Naive thymus-derived CD4-positive, alpha-beta T cell (primary cell): ENCODE measurements at regions not wholly inside any gene's neighbourhood (a gene's known extent, or its start where the extent isn't known, plus 50 kb on each side); places are given as distances from the start of the nearest gene placed in this dataset.

Source experiments
- ATAC-seq: fragments of 150-1000 bp; cut with Tn5 transposase; 2 replicates; pipeline ENCODE4 v1.10.0; 2021; ENCODE audit warnings: mild to moderate bottlenecking, moderate library complexity
- CTCF ChIA-PET: fragments of 350-600 bp; sonication (Branson Sonifier 250); formaldehyde crosslinking; loops from one replicate; lab custom pipeline; 2021; ENCODE audit warnings: antibody characterized with exemption; lab: Charles Lee
- POLR2A ChIA-PET: fragments of 350-600 bp; sonication (Branson Sonifier 250); formaldehyde crosslinking; loops from one replicate; lab custom pipeline; 2021; ENCODE audit warnings: antibody characterized with exemption, inconsistent platforms; lab: Charles Lee
- DNase-seq, 9 donors: peaks; one replicate each; pipeline versions ENCODE4 v3.0.0 to v3.0.0-alpha.2; 2020 to 2022; ENCODE audit warnings: mixed read lengths in 1 of 9
- H3K27ac ChIP-seq: one replicate; pipeline ENCODE4 v1.7.0; 2013; ENCODE audit warnings: mild to moderate bottlenecking, low read depth, low read length, moderate library complexity
- H3K27me3 ChIP-seq, 2 donors: one replicate each; pipeline ENCODE4 v1.7.0; 2013; ENCODE audit warnings: low read length in 2 of 2, mild to moderate bottlenecking in 2 of 2, moderate library complexity in 2 of 2; ENCODE audit not compliant: control insufficient read depth in 2 of 2, insufficient read depth in 2 of 2
- H3K36me3 ChIP-seq, 3 experiments: 1 replicate in 2 of 3; 2 replicates in 1 of 3; pipeline ENCODE4 v1.7.0; 2013; ENCODE audit warnings: low read length in 3 of 3, mild to moderate bottlenecking in 3 of 3, moderate library complexity in 1 of 3; ENCODE audit not compliant: insufficient read depth in 3 of 3, control insufficient read depth in 2 of 3
- H3K4me1 ChIP-seq, 2 donors: one replicate each; pipeline ENCODE4 v1.7.0; 2013; ENCODE audit warnings: low read length in 2 of 2, mild to moderate bottlenecking in 2 of 2, moderate library complexity in 1 of 2; ENCODE audit not compliant: control insufficient read depth in 2 of 2, insufficient read depth in 2 of 2
- H3K4me3 ChIP-seq: 2 replicates; pipeline ENCODE4 v1.7.0; 2013; ENCODE audit warnings: mild to moderate bottlenecking, low read length
- H3K9me3 ChIP-seq, 3 experiments: 1 replicate in 2 of 3; 2 replicates in 1 of 3; pipeline ENCODE4 v1.7.0; 2013; ENCODE audit warnings: low read length in 3 of 3; ENCODE audit not compliant: control insufficient read depth in 2 of 3
- H3K27ac Mint-ChIP-seq, 9 donors: one replicate each; pipeline ENCODE4 v1.8.0; 2020 to 2022; ENCODE audit warnings: mixed read lengths in 9 of 9, mild to moderate bottlenecking in 8 of 9, moderate library complexity in 5 of 9, inconsistent platforms in 2 of 9
- H3K27me3 Mint-ChIP-seq, 5 donors: one replicate each; pipeline ENCODE4 v1.8.0; 2021 to 2022; ENCODE audit warnings: mixed read lengths in 5 of 5, mild to moderate bottlenecking in 1 of 5
- H3K36me3 Mint-ChIP-seq, 5 donors: one replicate each; pipeline ENCODE4 v1.8.0; 2020 to 2022; ENCODE audit warnings: mixed read lengths in 5 of 5, mild to moderate bottlenecking in 3 of 5, inconsistent platforms in 1 of 5
- H3K4me1 Mint-ChIP-seq, 7 donors: one replicate each; pipeline ENCODE4 v1.8.0; 2020 to 2022; ENCODE audit warnings: mixed read lengths in 7 of 7, mild to moderate bottlenecking in 3 of 7, inconsistent platforms in 1 of 7
- H3K4me3 Mint-ChIP-seq, 10 donors: one replicate each; pipeline ENCODE4 v1.8.0; 2020 to 2022; ENCODE audit warnings: mild to moderate bottlenecking in 10 of 10, mixed read lengths in 10 of 10, moderate library complexity in 6 of 10, inconsistent platforms in 2 of 10
- H3K9me3 Mint-ChIP-seq, 11 donors: one replicate each; pipeline ENCODE4 v1.8.0; 2020 to 2022; ENCODE audit warnings: mixed read lengths in 11 of 11, mild to moderate bottlenecking in 4 of 11, inconsistent platforms in 1 of 11, moderate library complexity in 1 of 11
- intact Hi-C, 2 donors: fragments of 100-400 bp; cut with micrococcal nuclease; formaldehyde crosslinking; loops; one replicate each; pipeline ENCODE4 v1.15.1; 2023

DNA sequence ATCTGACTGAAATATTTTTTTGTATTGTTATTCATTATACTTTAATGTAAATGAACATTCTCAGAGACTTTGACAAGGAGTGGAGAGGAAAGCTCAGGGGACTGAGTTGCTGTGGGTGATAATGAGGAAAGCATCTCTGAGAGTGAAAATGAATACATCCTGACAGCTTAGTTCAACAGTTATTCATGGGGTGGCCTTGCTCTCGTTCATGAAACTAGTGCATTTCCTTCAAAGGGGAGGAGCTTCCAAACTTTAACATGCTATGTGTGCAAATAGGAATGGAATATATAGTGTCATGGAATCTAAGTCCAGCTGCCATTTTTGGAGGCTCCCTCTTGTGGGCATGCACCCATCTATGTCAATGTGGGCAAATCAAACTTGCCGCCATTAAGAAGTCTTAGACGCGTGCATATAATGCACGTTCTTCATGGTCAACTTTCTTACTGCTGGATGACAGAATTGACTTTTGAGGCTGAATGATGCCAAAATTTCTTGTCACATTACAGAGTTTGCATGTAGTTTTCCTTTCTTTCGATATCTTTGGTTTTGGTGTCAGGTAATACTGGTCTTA is 124.3 kb upstream of the TMEM170B start:
- ATAC-seq (no peak), DNase-seq (no peak)
- intact Hi-C loops = loop anchor here in 1 of 2 donors (1.0 to 5.0 kb wide), 5 partner anchors 31 to 180 kb away; partner anchors contain the start of gene NEDD9
- Mint-ChIP-seq H3K9me3 (peaks cover 0 to 6% (median 0%) of the 10 kb centered on the region in 11 donors), H3K4me3 (peak overlapping the region in 1 of 10 donors; percentile 41), H3K36me3 (peaks cover 0 to 12% (median 0%) of the 10 kb centered on the region in 5 donors), H3K4me1 (peaks cover 6 to 45% (median 10%) of the 10 kb centered on the region in 7 donors), H3K27ac (peak overlapping the region in 1 of 9 donors; percentile 73), H3K27me3 (no peaks in the 10 kb centered on the region)
- no peaks in the 10 kb centered on the region for H3K36me3 ChIP-seq
- H3K27ac ChIP-seq = no peak overlapping the region
- ChIA-PET POLR2A (no interaction called here), CTCF (interaction anchor here (1.7 kb wide), 1 partner anchor 31 kb away, joined by 6 read pairs; no protein-coding TSS in a partner anchor)
- no peak overlapping the region for H3K4me3 ChIP-seq
- no peaks in the 10 kb centered on the region for H3K27me3 ChIP-seq
- no peaks in the 10 kb centered on the region for H3K9me3 ChIP-seq
- peaks cover 0 to 4% of the 10 kb centered on the region in 2 donors for H3K4me1 ChIP-seq

DNA sequence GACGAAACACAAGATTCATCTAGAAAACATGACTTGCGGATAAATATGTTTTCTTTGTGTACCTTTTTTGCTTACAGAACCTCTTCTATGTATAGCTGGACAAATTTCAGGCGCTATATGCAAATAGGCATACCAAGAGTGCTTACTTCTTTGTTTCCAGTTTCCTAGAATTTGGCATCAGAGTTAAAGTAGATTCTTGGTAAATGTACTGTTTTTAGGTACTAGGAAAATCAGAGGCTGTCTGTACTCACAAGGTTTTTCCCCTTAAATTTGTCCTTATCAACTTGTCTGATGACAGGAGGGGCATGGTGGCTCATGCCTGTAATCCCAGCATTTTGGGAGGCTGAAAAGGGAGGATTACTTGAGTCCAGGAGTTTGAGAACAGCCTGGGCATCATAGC is 124.9 kb upstream of the TMEM170B start:
- Mint-ChIP-seq H3K27me3 (no peaks in the 10 kb centered on the region), H3K36me3 (peaks cover 0 to 13% (median 0%) of the 10 kb centered on the region in 5 donors), H3K4me3 (peak overlapping the region in 1 of 10 donors; percentile 20), H3K4me1 (peaks cover 6 to 45% (median 10%) of the 10 kb centered on the region in 7 donors), H3K27ac (peak overlapping the region in 1 of 9 donors; percentile 69), H3K9me3 (peaks cover 0 to 6% (median 0%) of the 10 kb centered on the region in 11 donors)
- H3K9me3 ChIP-seq = no peaks in the 10 kb centered on the region
- CTCF ChIA-PET = interaction anchor here (1.7 kb wide), 1 partner anchor 31 kb away, joined by 6 read pairs; no protein-coding TSS in a partner anchor
- DNase-seq (no peak), ATAC-seq (no peak)
- no peaks in the 10 kb centered on the region for H3K36me3 ChIP-seq
- H3K4me1 ChIP-seq = peaks cover 0 to 4% of the 10 kb centered on the region in 2 donors
- H3K4me3 ChIP-seq = no peak overlapping the region
- H3K27me3 ChIP-seq = no peaks in the 10 kb centered on the region
- no peak overlapping the region for H3K27ac ChIP-seq
- POLR2A ChIA-PET = no interaction called here
- intact Hi-C loops = loop anchor here in 1 of 2 donors (1.0 to 5.0 kb wide), 5 partner anchors 30 to 180 kb away; partner anchors contain the start of gene NEDD9

DNA sequence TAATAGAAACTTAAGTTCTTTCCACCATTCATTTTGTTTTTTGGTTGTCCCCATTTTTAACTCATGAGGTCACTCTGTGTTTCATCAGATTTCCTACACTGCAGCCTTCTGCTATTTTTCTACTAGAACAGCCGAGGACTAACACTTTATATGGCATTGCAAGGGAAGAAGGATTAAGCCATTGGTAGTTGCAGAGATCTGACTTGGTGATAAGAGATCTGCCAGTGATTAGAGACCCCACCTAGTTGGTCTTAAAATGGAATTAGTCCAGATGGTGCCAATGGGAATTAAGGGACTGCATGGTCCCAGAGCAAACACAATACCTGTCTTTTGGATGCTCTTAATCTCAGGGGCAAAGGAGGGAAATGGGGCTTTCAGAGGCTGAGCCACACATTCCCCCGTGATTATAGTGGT is 125.5 kb upstream of the TMEM170B start:
- H3K36me3 ChIP-seq = no peaks in the 10 kb centered on the region
- intact Hi-C loops = loop anchor here in 1 of 2 donors (2.0 to 5.0 kb wide), 4 partner anchors 45 to 179 kb away; partner anchors contain the start of gene NEDD9
- Mint-ChIP-seq H3K36me3 (peaks cover 0 to 13% (median 0%) of the 10 kb centered on the region in 5 donors), H3K27ac (peak overlapping the region in 1 of 9 donors; percentile 31), H3K4me3 (peak overlapping the region in 1 of 10 donors; percentile 39), H3K9me3 (peaks cover 0 to 7% (median 0%) of the 10 kb centered on the region in 11 donors), H3K4me1 (peaks cover 6 to 45% (median 10%) of the 10 kb centered on the region in 7 donors), H3K27me3 (no peaks in the 10 kb centered on the region)
- H3K4me3 ChIP-seq = no peak overlapping the region
- H3K9me3 ChIP-seq = no peaks in the 10 kb centered on the region
- no peak overlapping the region for H3K27ac ChIP-seq
- H3K4me1 ChIP-seq = peaks cover 0 to 4% of the 10 kb centered on the region in 2 donors
- ChIA-PET CTCF (interaction anchor here (1.7 kb wide), 1 partner anchor 30 kb away, joined by 6 read pairs; no protein-coding TSS in a partner anchor), POLR2A (no interaction called here)
- DNase-seq = no peak
- no peaks in the 10 kb centered on the region for H3K27me3 ChIP-seq
- no peak for ATAC-seq

DNA sequence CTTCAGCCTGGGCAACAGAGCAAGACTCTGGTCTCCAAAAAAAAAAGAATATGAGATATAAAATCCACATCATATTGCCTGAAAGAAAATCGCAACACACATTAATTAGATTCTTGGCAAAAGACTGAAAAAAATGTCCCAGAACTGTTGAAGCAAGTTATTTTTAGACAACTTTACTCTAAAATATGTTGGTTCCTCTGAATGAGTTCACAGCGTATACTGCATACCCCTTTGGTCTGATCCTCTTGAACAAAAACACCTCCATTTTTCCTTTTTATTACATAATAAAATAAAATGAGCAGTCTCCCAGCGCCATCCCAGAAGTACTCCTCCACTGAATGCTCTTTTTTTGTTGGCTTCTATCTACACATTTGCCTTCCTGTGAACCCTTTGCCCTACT is 126.0 kb upstream of the TMEM170B start:
- H3K27me3 Mint-ChIP-seq = no peaks in the 10 kb centered on the region

DNA sequence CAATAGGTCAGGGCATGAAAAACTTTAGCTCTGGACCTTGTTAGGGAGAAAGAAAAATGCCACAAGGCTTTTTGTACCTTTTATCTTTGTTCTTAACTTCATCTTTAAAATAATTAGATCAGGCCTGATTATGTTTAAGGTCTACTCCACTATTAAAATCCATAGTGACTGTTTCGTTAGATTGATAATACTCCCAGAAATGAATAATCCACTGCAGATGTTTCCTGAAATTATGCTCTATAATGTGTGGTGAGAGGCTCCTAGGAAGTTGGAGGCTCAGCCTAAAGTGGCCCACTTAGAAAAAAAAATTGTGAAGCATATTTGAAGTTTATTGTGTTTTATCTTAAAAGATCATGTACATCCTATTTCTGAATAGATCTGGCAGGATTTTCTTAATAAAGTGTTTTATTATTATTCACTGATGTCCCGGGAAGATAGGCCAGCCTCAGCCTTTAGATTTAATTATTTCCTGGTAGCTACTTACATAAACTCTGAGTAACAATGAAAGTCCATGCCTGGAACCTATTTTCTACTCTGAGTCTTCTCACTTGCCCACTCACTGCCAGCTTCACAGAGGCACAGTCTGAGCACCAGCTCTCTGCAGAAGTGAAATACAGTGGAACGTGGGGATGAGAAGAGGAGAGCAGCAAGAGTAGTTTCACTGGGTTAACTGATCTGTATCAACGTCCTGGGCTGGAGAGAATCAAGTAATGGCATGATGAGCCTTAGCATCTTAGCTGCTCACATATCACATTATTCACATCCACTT is 126.8 kb upstream of the TMEM170B start:
- Histone ChIP-seq H3K4me3 (no peak overlapping the region), H3K36me3 (no peaks in the 10 kb centered on the region), H3K27me3 (no peaks in the 10 kb centered on the region), H3K27ac (no peak overlapping the region), H3K4me1 (peaks cover 0 to 4% of the 10 kb centered on the region in 2 donors), H3K9me3 (no peaks in the 10 kb centered on the region)
- ATAC-seq (no peak), DNase-seq (no peak)
- ChIA-PET CTCF (no interaction called here), POLR2A (interaction anchor here (1.4 kb wide), 1 partner anchor 10 kb away, joined by 3 read pairs; no protein-coding TSS in a partner anchor)
- peaks cover 0 to 5% (median 0%) of the 10 kb centered on the region in 5 donors for H3K36me3 Mint-ChIP-seq
- peaks cover 0 to 3% (median 0%) of the 10 kb centered on the region in 11 donors for H3K9me3 Mint-ChIP-seq
- peaks cover 6 to 38% (median 10%) of the 10 kb centered on the region in 7 donors for H3K4me1 Mint-ChIP-seq
- no peak overlapping the region for H3K4me3 Mint-ChIP-seq
- H3K27ac Mint-ChIP-seq = no peak overlapping the region
- intact Hi-C loops = loop anchor here in 1 of 2 donors (5.0 kb wide), 2 partner anchors 43 to 87 kb away; no protein-coding TSS in a partner anchor
- no peaks in the 10 kb centered on the region for H3K27me3 Mint-ChIP-seq

More for the DNA sequence above, 126.0 kb upstream of the TMEM170B start:
- DNase-seq = no peak
- Mint-ChIP-seq H3K4me1 (peaks cover 6 to 45% (median 10%) of the 10 kb centered on the region in 7 donors), H3K4me3 (peak overlapping the region in 1 of 10 donors; percentile 39), H3K27ac (peak overlapping the region in 1 of 9 donors; percentile 31), H3K36me3 (peaks cover 0 to 12% (median 0%) of the 10 kb centered on the region in 5 donors), H3K9me3 (peaks cover 0 to 10% (median 0%) of the 10 kb centered on the region in 11 donors)
- Histone ChIP-seq H3K4me1 (peaks cover 0 to 4% of the 10 kb centered on the region in 2 donors), H3K4me3 (no peak overlapping the region), H3K36me3 (no peaks in the 10 kb centered on the region), H3K27me3 (no peaks in the 10 kb centered on the region), H3K9me3 (no peaks in the 10 kb centered on the region), H3K27ac (no peak overlapping the region)
- ATAC-seq = no peak
- CTCF ChIA-PET = no interaction called here
- intact Hi-C loops = loop anchor here in 1 of 2 donors (5.0 kb wide), 2 partner anchors 44 to 86 kb away; no protein-coding TSS in a partner anchor
- POLR2A ChIA-PET = no interaction called here

DNA sequence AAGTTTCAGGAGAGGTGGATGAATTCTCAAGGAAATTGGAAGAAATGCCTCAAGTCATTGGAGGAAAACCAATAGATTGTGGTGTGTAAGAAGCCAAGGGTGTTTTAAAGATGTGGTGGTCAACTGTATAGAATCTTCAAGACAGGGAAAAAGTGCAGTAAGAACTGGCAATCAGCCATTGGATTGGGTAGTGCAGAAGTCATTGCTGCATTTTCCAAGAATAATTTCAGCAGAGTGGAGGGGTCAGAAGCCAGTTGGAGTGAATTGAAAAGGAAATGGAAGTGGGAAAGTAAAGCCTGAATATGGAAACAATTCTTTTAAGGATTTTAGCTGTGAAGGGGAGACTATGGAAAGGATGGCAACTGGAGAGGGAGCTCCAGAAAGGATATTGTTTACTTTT is 128.2 kb upstream of the TMEM170B start:
- H3K4me3 ChIP-seq = no peak overlapping the region
- Mint-ChIP-seq H3K27ac (peak overlapping the region in 1 of 9 donors; percentile 38), H3K27me3 (no peaks in the 10 kb centered on the region), H3K9me3 (peaks cover 0 to 3% (median 0%) of the 10 kb centered on the region in 11 donors), H3K4me1 (peaks cover 1 to 34% (median 7%) of the 10 kb centered on the region in 7 donors), H3K36me3 (peaks cover 0 to 4% (median 0%) of the 10 kb centered on the region in 5 donors), H3K4me3 (no peak overlapping the region)
- no peak overlapping the region for H3K27ac ChIP-seq
- DNase-seq (no peak), ATAC-seq (no peak)
- no peaks in the 10 kb centered on the region for H3K9me3 ChIP-seq
- ChIA-PET CTCF (no interaction called here), POLR2A (no interaction called here)
- H3K4me1 ChIP-seq = no peaks in the 10 kb centered on the region
- intact Hi-C loops = no loop called here
- H3K27me3 ChIP-seq = no peaks in the 10 kb centered on the region
- H3K36me3 ChIP-seq = no peaks in the 10 kb centered on the region
